Nucleus accumbens (tissue), 56 donors: ENCODE measurements at regions not wholly inside any gene's neighbourhood (a gene's known extent, or its start where the extent isn't known, plus 50 kb on each side); places are given as distances from the start of the nearest gene placed in this dataset.
"Not testable (repeated sequence)": the region's sequence is repeated elsewhere in the genome, so short reads cannot be mapped to it uniquely, and the experiment has no call there.

Source experiments
- DNase-seq, 56 donors: peaks; one replicate each; lab custom pipeline; 2025; lab: John Stamatoyannopoulos, UW

GRCh38 chr2:224122542-224122941 is 83.5 kb upstream of the SERPINE2 start:
- DNase-seq, result no peak

- no peak for DNase-seq
Observed at GRCh38 chr2:224121406-224122067, 82.5 kb upstream of the SERPINE2 start.

GRCh38 chr2:224120986-224121385 is 81.9 kb upstream of the SERPINE2 start:
- no peak for DNase-seq

- DNase-seq, result not testable (repeated sequence)
Observed at GRCh38 chr2:224119846-224120245, 80.8 kb upstream of the SERPINE2 start.

GRCh38 chr2:224114428-224114827 is 75.3 kb upstream of the SERPINE2 start:
- DNase-seq, result no peak

- not testable (repeated sequence) for DNase-seq
Observed at GRCh38 chr2:224113930-224114329, 74.8 kb upstream of the SERPINE2 start.

- DNase-seq, result no peak
Observed at GRCh38 chr2:224111576-224111975, 72.5 kb upstream of the SERPINE2 start.

GRCh38 chr2:224110811-224111210 is 71.7 kb upstream of the SERPINE2 start:
- DNase-seq, result no peak

- no peak for DNase-seq
Observed at GRCh38 chr2:224109751-224110150, 70.7 kb upstream of the SERPINE2 start.

GRCh38 chr2:224106794-224107193 is 67.7 kb upstream of the SERPINE2 start:
- DNase-seq, result no peak

- DNase-seq, result peak in 1 of 56 donors; percentile 8
Observed at GRCh38 chr2:224104668-224105386, 65.7 kb upstream of the SERPINE2 start.

- no peak for DNase-seq
Observed at GRCh38 chr2:224103651-224104050, 64.6 kb upstream of the SERPINE2 start.

- no peak for DNase-seq
Observed at GRCh38 chr2:224102991-224103390, 63.9 kb upstream of the SERPINE2 start.

- no peak for DNase-seq
Observed at GRCh38 chr2:224101820-224102630, 62.9 kb upstream of the SERPINE2 start.

GRCh38 chr2:224099861-224100643 is 61.0 kb upstream of the SERPINE2 start:
- DNase-seq, result no peak

GRCh38 chr2:224098481-224099230 is 59.6 kb upstream of the SERPINE2 start:
- DNase-seq, result peak in 1 of 56 donors; percentile 4

- no peak for DNase-seq
Observed at GRCh38 chr2:224094413-224094812, 55.3 kb upstream of the SERPINE2 start.

GRCh38 chr2:224091671-224092070 is 52.6 kb upstream of the SERPINE2 start:
- not testable (repeated sequence) for DNase-seq

GRCh38 chr2:224089606-224090005 is 50.5 kb upstream of the SERPINE2 start:
- not testable (repeated sequence) for DNase-seq
